Endometrial microvascular endothelial cells (primary cell): ENCODE measurements at regions not wholly inside any gene's neighbourhood (a gene's known extent, or its start where the extent isn't known, plus 50 kb on each side); places are given as distances from the start of the nearest gene placed in this dataset.

Experiments used
- in situ Hi-C: cut with HindIII; loops from 2 replicates; pipeline ENCODE4 v1.10.0; 2017; ENCODE audit warnings: low sequenced_read_pairs, low pct_unique_long_range_greater_than_20kb; ENCODE audit errors: inconsistent ontology term

- in situ Hi-C loops = no loop called here
These were observed 165.6 kb upstream of the STARD13 start for GRCh38 chr13:33450956-33451709.

GRCh38 chr13:33452873-33453517 lies 167.4 kb upstream of the STARD13 start:
- in situ Hi-C loops = no loop called here

GRCh38 chr13:33453936-33454335 lies 168.4 kb upstream of the STARD13 start:
- in situ Hi-C loops = no loop called here

- in situ Hi-C loops = no loop called here
These were observed 169.5 kb upstream of the STARD13 start for GRCh38 chr13:33454844-33455705.

GRCh38 chr13:33459702-33460101 lies 174.1 kb upstream of the STARD13 start:
- in situ Hi-C loops = no loop called here

GRCh38 chr13:33462109-33462508 lies 176.6 kb upstream of the STARD13 start:
- in situ Hi-C loops = no loop called here

- in situ Hi-C loops = no loop called here
These were observed 178.8 kb upstream of the STARD13 start for GRCh38 chr13:33464345-33464744.

- in situ Hi-C loops = no loop called here
These were observed 180.7 kb upstream of the STARD13 start for GRCh38 chr13:33466262-33466661.

- in situ Hi-C loops = no loop called here
These were observed 182.0 kb upstream of the STARD13 start for GRCh38 chr13:33467556-33467955.

GRCh38 chr13:33471204-33471603 lies 185.6 kb upstream of the STARD13 start:
- in situ Hi-C loops = no loop called here

GRCh38 chr13:33472446-33472845 lies 186.9 kb upstream of the STARD13 start:
- in situ Hi-C loops = no loop called here

- in situ Hi-C loops = loop anchor here (25.0 kb wide), 1 partner anchor 292 kb away; no protein-coding TSS in a partner anchor
These were observed 193.6 kb upstream of the STARD13 start for GRCh38 chr13:33479105-33479504.

- in situ Hi-C loops = loop anchor here (25.0 kb wide), 1 partner anchor 293 kb away; no protein-coding TSS in a partner anchor
These were observed 195.0 kb upstream of the STARD13 start for GRCh38 chr13:33480561-33480960.

- in situ Hi-C loops = loop anchor here (25.0 kb wide), 1 partner anchor 296 kb away; no protein-coding TSS in a partner anchor
These were observed 197.9 kb upstream of the STARD13 start for GRCh38 chr13:33483471-33483870.

- in situ Hi-C loops = loop anchor here (25.0 kb wide), 1 partner anchor 298 kb away; no protein-coding TSS in a partner anchor
These were observed 199.7 kb upstream of the STARD13 start for GRCh38 chr13:33485247-33485646.

- in situ Hi-C loops = loop anchor here (25.0 kb wide), 1 partner anchor 300 kb away; no protein-coding TSS in a partner anchor
These were observed 202.2 kb upstream of the STARD13 start for GRCh38 chr13:33487575-33488243.

- in situ Hi-C loops = loop anchor here (25.0 kb wide), 1 partner anchor 302 kb away; no protein-coding TSS in a partner anchor
These were observed 204.0 kb upstream of the STARD13 start for GRCh38 chr13:33489563-33489962.

- in situ Hi-C loops = loop anchor here (25.0 kb wide), 1 partner anchor 303 kb away; no protein-coding TSS in a partner anchor
These were observed 205.1 kb upstream of the STARD13 start for GRCh38 chr13:33490461-33491327.
